GM04503 (cell line): ENCODE measurements at regions not wholly inside any gene's neighbourhood (a gene's known extent, or its start where the extent isn't known, plus 50 kb on each side); places are given as distances from the start of the nearest gene placed in this dataset.

Source experiments
- DNase-seq: peaks from one replicate; pipeline ENCODE4 v3.0.0-alpha.2; 2012; ENCODE audit warnings: low read depth

- DNase-seq: no peak
These were observed 93.2 kb downstream of the FOXF2 start for GRCh38 chr6:1482381-1483166.

- DNase-seq: peak; percentile 66
These were observed 96.3 kb downstream of the FOXF2 start for GRCh38 chr6:1485678-1486077.

- no peak for DNase-seq
These were observed 97.0 kb downstream of the FOXF2 start for GRCh38 chr6:1486387-1486786.

- no peak for DNase-seq
These were observed 97.9 kb downstream of the FOXF2 start for GRCh38 chr6:1487239-1487638.

GRCh38 chr6:1491025-1491424 is 101.6 kb downstream of the FOXF2 start:
- no peak for DNase-seq

- DNase-seq: no peak
These were observed 102.4 kb downstream of the FOXF2 start for GRCh38 chr6:1491591-1492319.

- DNase-seq: no peak
These were observed 105.3 kb downstream of the FOXF2 start for GRCh38 chr6:1494671-1495070.

GRCh38 chr6:1495344-1495743 is 106.0 kb downstream of the FOXF2 start:
- DNase-seq: no peak

- DNase-seq: no peak
These were observed 106.7 kb downstream of the FOXF2 start for GRCh38 chr6:1496092-1496491.

GRCh38 chr6:1496836-1497760 is 107.7 kb downstream of the FOXF2 start:
- no peak for DNase-seq

GRCh38 chr6:1497761-1498105 is 108.4 kb downstream of the FOXF2 start:
- no peak for DNase-seq

GRCh38 chr6:1498491-1499113 is 109.2 kb downstream of the FOXF2 start:
- DNase-seq: no peak

- DNase-seq: no peak
These were observed 109.9 kb upstream of the FOXC1 start for GRCh38 chr6:1499777-1500176.

GRCh38 chr6:1500913-1501312 is 108.8 kb upstream of the FOXC1 start:
- no peak for DNase-seq

- DNase-seq: no peak
These were observed 107.7 kb upstream of the FOXC1 start for GRCh38 chr6:1502041-1502440.

GRCh38 chr6:1503811-1504210 is 105.9 kb upstream of the FOXC1 start:
- DNase-seq: no peak

- DNase-seq: no peak
These were observed 105.2 kb upstream of the FOXC1 start for GRCh38 chr6:1504465-1504864.

GRCh38 chr6:1507251-1507650 is 102.5 kb upstream of the FOXC1 start:
- DNase-seq: no peak

- no peak for DNase-seq
These were observed 100.5 kb upstream of the FOXC1 start for GRCh38 chr6:1509241-1509640.

GRCh38 chr6:1510239-1510638 is 99.5 kb upstream of the FOXC1 start:
- DNase-seq: no peak

- no peak for DNase-seq
These were observed 96.4 kb upstream of the FOXC1 start for GRCh38 chr6:1513215-1513780.

- DNase-seq: no peak
These were observed 95.6 kb upstream of the FOXC1 start for GRCh38 chr6:1514078-1514477.
